GM23338 (cell line): ENCODE measurements at regions not wholly inside any gene's neighbourhood (a gene's known extent, or its start where the extent isn't known, plus 50 kb on each side); places are given as distances from the start of the nearest gene placed in this dataset.

Experiments used
- ATAC-seq: fragments of 200-7000 bp; cut with Tn5 transposase; 3 replicates; pipeline ENCODE4 v1.9.1; 2020
- DNase-seq: peaks from one replicate; pipeline ENCODE4 v3.0.0-alpha.2; 2015; ENCODE audit warnings: low spot score
- H2AFZ ChIP-seq: fragments of 200-600 bp; sonication (generic); 2 replicates; pipeline ENCODE4 v1.8.0; 2016; ENCODE audit warnings: antibody characterized with exemption, mild to moderate bottlenecking, moderate library complexity
- H3F3A ChIP-seq: fragments of 200-600 bp; sonication (generic); replicated peaks from 2 replicates; pipeline ENCODE4 v1.8.0; 2017; ENCODE audit warnings: antibody characterized with exemption, mixed run types, low read depth
- H3K27ac ChIP-seq: fragments of 200-600 bp; sonication (generic); 2 replicates; pipeline ENCODE4 v1.6.1; 2016; ENCODE audit warnings: low read depth
- H3K27me3 ChIP-seq: fragments of 200-600 bp; sonication (generic); 2 replicates; pipeline ENCODE4 v1.8.0; 2016; ENCODE audit warnings: mild to moderate bottlenecking, mixed run types, moderate library complexity; ENCODE audit not compliant: insufficient read depth
- H3K36me3 ChIP-seq: fragments of 200-600 bp; sonication (generic); 2 replicates; pipeline ENCODE4 v1.8.0; 2016; ENCODE audit warnings: mild to moderate bottlenecking; ENCODE audit not compliant: insufficient read depth
- H3K4me1 ChIP-seq: fragments of 200-600 bp; sonication (generic); 2 replicates; pipeline ENCODE4 v1.8.0; 2016; ENCODE audit warnings: mild to moderate bottlenecking, moderate library complexity; ENCODE audit not compliant: insufficient read depth
- H3K4me2 ChIP-seq: fragments of 200-600 bp; sonication (generic); 2 replicates; pipeline ENCODE4 v1.7.1; 2017; ENCODE audit warnings: mixed run types
- H3K4me3 ChIP-seq: fragments of 200-600 bp; sonication (generic); 2 replicates; pipeline ENCODE4 v1.6.1; 2016; ENCODE audit warnings: mixed run types
- H3K79me2 ChIP-seq: fragments of 200-600 bp; sonication (generic); replicated peaks from 2 replicates; pipeline ENCODE4 v1.8.0; 2017; ENCODE audit warnings: mild to moderate bottlenecking; ENCODE audit not compliant: insufficient read depth
- H3K9me2 ChIP-seq: fragments of 200-600 bp; sonication (generic); 2 replicates; pipeline ENCODE4 v1.8.0; 2017; ENCODE audit not compliant: insufficient read depth
- H4K20me1 ChIP-seq: fragments of 200-600 bp; sonication (generic); replicated peaks from 2 replicates; pipeline ENCODE4 v1.8.0; 2017; ENCODE audit warnings: mild to moderate bottlenecking; ENCODE audit not compliant: insufficient read depth
- H3K27ac Mint-ChIP-seq: 2 replicates; pipeline ENCODE4 v1.8.0; 2020; ENCODE audit warnings: inconsistent platforms, mild to moderate bottlenecking, moderate library complexity, mixed read lengths
- H3K27me3 Mint-ChIP-seq: 3 replicates; pipeline ENCODE4 v1.8.0; 2022; ENCODE audit warnings: low read depth, mild to moderate bottlenecking, moderate library complexity, mixed read lengths, inconsistent platforms; ENCODE audit not compliant: insufficient read depth, poor library complexity
- H3K36me3 Mint-ChIP-seq: 3 replicates; pipeline ENCODE4 v1.8.0; 2021; ENCODE audit warnings: low read depth, mild to moderate bottlenecking, inconsistent platforms, moderate library complexity, mixed read lengths
- H3K4me1 Mint-ChIP-seq: 3 replicates; pipeline ENCODE4 v1.8.0; 2020; ENCODE audit warnings: mild to moderate bottlenecking, inconsistent platforms, mixed read lengths
- H3K4me3 Mint-ChIP-seq: 3 replicates; pipeline ENCODE4 v1.8.0; 2021; ENCODE audit warnings: moderate library complexity, mild to moderate bottlenecking, inconsistent platforms, mixed read lengths
- H3K9me3 Mint-ChIP-seq: 3 replicates; pipeline ENCODE4 v1.8.0; 2020; ENCODE audit warnings: moderate library complexity, mild to moderate bottlenecking, inconsistent platforms, mixed read lengths
- CREB1 ChIP-seq: fragments of 250-450 bp; sonication (Bioruptor Pico); IDR thresholded peaks from 2 replicates; pipeline ENCODE4 v1.5.0; 2020; ENCODE audit warnings: low read depth, mild to moderate bottlenecking, moderate library complexity
- EZH2 ChIP-seq: fragments of 200-600 bp; sonication (generic); IDR thresholded peaks from one replicate; pipeline ENCODE4 v1.8.0; 2017; ENCODE audit warnings: antibody characterized with exemption, mild to moderate bottlenecking, low read depth; ENCODE audit not compliant: unreplicated experiment
- EZH2phosphoT487 ChIP-seq: fragments of 200-600 bp; sonication (generic); IDR thresholded peaks from one replicate; pipeline ENCODE4 v1.8.1; 2018; ENCODE audit warnings: antibody characterized with exemption; ENCODE audit not compliant: unreplicated experiment
- JUNB ChIP-seq: IDR thresholded peaks from one replicate; pipeline ENCODE4 v1.6.1; 2016; ENCODE audit warnings: antibody characterized with exemption; ENCODE audit not compliant: unreplicated experiment
- NANOG ChIP-seq: IDR thresholded peaks from 2 replicates; pipeline ENCODE4 v1.6.1; 2016; ENCODE audit warnings: antibody characterized with exemption, borderline replicate concordance
- POLR2AphosphoS5 ChIP-seq: IDR thresholded peaks from 2 replicates; pipeline ENCODE4 v1.6.1; 2016; ENCODE audit warnings: antibody characterized with exemption, low read depth
- STAT1 ChIP-seq: IDR thresholded peaks from one replicate; pipeline ENCODE4 v1.6.1; 2016; ENCODE audit warnings: antibody characterized with exemption; ENCODE audit not compliant: unreplicated experiment
- ZNF114 ChIP-seq: fragments of 250-450 bp; sonication (Bioruptor Pico); IDR thresholded peaks from 2 replicates; pipeline ENCODE4 v1.5.0; 2020; ENCODE audit warnings: mild to moderate bottlenecking, moderate library complexity
- ZNF331 ChIP-seq: fragments of 250-450 bp; sonication (Bioruptor Pico); IDR thresholded peaks from 2 replicates; pipeline ENCODE4 v1.5.0; 2020; ENCODE audit warnings: low read depth, mild to moderate bottlenecking, moderate library complexity
- TF ChIP-seq, protein P1 (sequence below): IDR thresholded peaks from 2 replicates; pipeline ENCODE4 v1.6.1; 2016; ENCODE audit warnings: antibody characterized with exemption
- TF ChIP-seq, protein P2 (sequence below), 2 experiments: fragments of 200-600 bp in 1 of 2; sonication (generic) in 1 of 2; conservative IDR thresholded peaks; 2 replicates each; pipeline versions ENCODE4 v1.5.1 to v1.6.1; 2016 to 2017; ENCODE audit warnings: antibody characterized with exemption in 2 of 2, low read depth in 2 of 2, mild to moderate bottlenecking in 2 of 2, moderate library complexity in 1 of 2
- TF ChIP-seq, protein P3 (sequence below): fragments of 250-450 bp; sonication (Bioruptor Pico); IDR thresholded peaks from 2 replicates; pipeline ENCODE4 v1.5.0; 2020; ENCODE audit warnings: mild to moderate bottlenecking, moderate library complexity
- TF ChIP-seq, protein P4 (sequence below): IDR thresholded peaks from one replicate; pipeline ENCODE4 v1.6.1; 2018; ENCODE audit warnings: antibody characterized with exemption; ENCODE audit not compliant: unreplicated experiment

DNA sequence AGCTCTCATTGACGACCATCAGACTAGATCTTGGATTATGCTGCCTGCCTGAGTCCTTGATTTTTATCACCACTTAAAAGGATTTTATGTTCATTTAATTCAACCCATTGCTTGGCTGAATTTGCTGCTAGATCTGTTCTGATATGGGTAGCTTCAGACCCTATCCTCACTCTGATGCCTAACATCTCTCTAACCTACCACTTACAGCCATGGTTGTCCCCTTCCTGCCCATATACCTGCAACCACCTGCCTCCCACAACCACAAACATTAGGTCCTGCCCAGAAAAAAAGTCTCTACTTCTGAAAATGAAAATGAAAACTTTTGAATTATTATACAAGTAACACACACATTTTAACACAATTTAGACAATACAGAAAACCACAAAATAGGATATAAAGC is 310.8 kb downstream of the HNRNPD start:
- no peak overlapping the region for H3K27ac ChIP-seq
- Mint-ChIP-seq H3K4me3 (no peak overlapping the region), H3K9me3 (no peaks in the 10 kb centered on the region), H3K27me3 (no peaks in the 10 kb centered on the region), H3K27ac (no peak overlapping the region), H3K36me3 (no peaks in the 10 kb centered on the region), H3K4me1 (no peaks in the 10 kb centered on the region; the same call in 2 of the 3 replicates)
- no peak for ATAC-seq
- H3K79me2 ChIP-seq = no peaks in the 10 kb centered on the region
- H3K36me3 ChIP-seq = no peaks in the 10 kb centered on the region
- no peak overlapping the region for H2AFZ ChIP-seq
- no peaks in the 10 kb centered on the region for H4K20me1 ChIP-seq
- H3K27me3 ChIP-seq = no peaks in the 10 kb centered on the region
- no peak overlapping the region for H3K4me3 ChIP-seq
- H3F3A ChIP-seq = no peaks in the 10 kb centered on the region
- H3K9me2 ChIP-seq = no peaks in the 10 kb centered on the region
- TF ChIP-seq ZNF331 (no peak), JUNB (no peak), ZNF114 (CRISPR knock-in tag) (no peak), POLR2AphosphoS5 (no peak), STAT1 (no peak), NANOG (no peak), EZH2 (no peak), EZH2phosphoT487 (no peak), CREB1 (no peak)
- TF ChIP-seq, protein P1, sequence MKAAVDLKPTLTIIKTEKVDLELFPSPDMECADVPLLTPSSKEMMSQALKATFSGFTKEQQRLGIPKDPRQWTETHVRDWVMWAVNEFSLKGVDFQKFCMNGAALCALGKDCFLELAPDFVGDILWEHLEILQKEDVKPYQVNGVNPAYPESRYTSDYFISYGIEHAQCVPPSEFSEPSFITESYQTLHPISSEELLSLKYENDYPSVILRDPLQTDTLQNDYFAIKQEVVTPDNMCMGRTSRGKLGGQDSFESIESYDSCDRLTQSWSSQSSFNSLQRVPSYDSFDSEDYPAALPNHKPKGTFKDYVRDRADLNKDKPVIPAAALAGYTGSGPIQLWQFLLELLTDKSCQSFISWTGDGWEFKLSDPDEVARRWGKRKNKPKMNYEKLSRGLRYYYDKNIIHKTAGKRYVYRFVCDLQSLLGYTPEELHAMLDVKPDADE = no peak
- TF ChIP-seq, protein P2, sequence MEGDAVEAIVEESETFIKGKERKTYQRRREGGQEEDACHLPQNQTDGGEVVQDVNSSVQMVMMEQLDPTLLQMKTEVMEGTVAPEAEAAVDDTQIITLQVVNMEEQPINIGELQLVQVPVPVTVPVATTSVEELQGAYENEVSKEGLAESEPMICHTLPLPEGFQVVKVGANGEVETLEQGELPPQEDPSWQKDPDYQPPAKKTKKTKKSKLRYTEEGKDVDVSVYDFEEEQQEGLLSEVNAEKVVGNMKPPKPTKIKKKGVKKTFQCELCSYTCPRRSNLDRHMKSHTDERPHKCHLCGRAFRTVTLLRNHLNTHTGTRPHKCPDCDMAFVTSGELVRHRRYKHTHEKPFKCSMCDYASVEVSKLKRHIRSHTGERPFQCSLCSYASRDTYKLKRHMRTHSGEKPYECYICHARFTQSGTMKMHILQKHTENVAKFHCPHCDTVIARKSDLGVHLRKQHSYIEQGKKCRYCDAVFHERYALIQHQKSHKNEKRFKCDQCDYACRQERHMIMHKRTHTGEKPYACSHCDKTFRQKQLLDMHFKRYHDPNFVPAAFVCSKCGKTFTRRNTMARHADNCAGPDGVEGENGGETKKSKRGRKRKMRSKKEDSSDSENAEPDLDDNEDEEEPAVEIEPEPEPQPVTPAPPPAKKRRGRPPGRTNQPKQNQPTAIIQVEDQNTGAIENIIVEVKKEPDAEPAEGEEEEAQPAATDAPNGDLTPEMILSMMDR (conservative IDR thresholded peaks at IDR 0.05; ENCODE audit: low read depth in 2 of 2) = no peak
- TF ChIP-seq, protein P3, sequence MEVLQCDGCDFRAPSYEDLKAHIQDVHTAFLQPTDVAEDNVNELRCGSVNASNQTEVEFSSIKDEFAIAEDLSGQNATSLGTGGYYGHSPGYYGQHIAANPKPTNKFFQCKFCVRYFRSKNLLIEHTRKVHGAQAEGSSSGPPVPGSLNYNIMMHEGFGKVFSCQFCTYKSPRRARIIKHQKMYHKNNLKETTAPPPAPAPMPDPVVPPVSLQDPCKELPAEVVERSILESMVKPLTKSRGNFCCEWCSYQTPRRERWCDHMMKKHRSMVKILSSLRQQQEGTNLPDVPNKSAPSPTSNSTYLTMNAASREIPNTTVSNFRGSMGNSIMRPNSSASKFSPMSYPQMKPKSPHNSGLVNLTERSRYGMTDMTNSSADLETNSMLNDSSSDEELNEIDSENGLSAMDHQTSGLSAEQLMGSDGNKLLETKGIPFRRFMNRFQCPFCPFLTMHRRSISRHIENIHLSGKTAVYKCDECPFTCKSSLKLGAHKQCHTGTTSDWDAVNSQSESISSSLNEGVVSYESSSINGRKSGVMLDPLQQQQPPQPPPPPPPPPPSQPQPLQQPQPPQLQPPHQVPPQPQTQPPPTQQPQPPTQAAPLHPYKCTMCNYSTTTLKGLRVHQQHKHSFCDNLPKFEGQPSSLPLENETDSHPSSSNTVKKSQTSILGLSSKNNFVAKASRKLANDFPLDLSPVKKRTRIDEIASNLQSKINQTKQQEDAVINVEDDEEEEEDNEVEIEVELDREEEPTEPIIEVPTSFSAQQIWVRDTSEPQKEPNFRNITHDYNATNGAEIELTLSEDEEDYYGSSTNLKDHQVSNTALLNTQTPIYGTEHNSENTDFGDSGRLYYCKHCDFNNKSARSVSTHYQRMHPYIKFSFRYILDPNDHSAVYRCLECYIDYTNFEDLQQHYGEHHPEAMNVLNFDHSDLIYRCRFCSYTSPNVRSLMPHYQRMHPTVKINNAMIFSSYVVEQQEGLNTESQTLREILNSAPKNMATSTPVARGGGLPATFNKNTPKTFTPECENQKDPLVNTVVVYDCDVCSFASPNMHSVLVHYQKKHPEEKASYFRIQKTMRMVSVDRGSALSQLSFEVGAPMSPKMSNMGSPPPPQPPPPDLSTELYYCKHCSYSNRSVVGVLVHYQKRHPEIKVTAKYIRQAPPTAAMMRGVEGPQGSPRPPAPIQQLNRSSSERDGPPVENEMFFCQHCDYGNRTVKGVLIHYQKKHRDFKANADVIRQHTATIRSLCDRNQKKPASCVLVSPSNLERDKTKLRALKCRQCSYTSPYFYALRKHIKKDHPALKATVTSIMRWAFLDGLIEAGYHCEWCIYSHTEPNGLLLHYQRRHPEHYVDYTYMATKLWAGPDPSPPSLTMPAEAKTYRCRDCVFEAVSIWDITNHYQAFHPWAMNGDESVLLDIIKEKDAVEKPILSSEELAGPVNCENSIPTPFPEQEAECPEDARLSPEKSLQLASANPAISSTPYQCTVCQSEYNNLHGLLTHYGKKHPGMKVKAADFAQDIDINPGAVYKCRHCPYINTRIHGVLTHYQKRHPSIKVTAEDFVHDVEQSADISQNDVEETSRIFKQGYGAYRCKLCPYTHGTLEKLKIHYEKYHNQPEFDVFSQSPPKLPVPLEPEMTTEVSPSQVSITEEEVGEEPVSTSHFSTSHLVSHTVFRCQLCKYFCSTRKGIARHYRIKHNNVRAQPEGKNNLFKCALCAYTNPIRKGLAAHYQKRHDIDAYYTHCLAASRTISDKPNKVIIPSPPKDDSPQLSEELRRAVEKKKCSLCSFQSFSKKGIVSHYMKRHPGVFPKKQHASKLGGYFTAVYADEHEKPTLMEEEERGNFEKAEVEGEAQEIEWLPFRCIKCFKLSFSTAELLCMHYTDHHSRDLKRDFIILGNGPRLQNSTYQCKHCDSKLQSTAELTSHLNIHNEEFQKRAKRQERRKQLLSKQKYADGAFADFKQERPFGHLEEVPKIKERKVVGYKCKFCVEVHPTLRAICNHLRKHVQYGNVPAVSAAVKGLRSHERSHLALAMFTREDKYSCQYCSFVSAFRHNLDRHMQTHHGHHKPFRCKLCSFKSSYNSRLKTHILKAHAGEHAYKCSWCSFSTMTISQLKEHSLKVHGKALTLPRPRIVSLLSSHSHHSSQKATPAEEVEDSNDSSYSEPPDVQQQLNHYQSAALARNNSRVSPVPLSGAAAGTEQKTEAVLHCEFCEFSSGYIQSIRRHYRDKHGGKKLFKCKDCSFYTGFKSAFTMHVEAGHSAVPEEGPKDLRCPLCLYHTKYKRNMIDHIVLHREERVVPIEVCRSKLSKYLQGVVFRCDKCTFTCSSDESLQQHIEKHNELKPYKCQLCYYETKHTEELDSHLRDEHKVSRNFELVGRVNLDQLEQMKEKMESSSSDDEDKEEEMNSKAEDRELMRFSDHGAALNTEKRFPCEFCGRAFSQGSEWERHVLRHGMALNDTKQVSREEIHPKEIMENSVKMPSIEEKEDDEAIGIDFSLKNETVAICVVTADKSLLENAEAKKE = no peak
- TF ChIP-seq, protein P4, sequence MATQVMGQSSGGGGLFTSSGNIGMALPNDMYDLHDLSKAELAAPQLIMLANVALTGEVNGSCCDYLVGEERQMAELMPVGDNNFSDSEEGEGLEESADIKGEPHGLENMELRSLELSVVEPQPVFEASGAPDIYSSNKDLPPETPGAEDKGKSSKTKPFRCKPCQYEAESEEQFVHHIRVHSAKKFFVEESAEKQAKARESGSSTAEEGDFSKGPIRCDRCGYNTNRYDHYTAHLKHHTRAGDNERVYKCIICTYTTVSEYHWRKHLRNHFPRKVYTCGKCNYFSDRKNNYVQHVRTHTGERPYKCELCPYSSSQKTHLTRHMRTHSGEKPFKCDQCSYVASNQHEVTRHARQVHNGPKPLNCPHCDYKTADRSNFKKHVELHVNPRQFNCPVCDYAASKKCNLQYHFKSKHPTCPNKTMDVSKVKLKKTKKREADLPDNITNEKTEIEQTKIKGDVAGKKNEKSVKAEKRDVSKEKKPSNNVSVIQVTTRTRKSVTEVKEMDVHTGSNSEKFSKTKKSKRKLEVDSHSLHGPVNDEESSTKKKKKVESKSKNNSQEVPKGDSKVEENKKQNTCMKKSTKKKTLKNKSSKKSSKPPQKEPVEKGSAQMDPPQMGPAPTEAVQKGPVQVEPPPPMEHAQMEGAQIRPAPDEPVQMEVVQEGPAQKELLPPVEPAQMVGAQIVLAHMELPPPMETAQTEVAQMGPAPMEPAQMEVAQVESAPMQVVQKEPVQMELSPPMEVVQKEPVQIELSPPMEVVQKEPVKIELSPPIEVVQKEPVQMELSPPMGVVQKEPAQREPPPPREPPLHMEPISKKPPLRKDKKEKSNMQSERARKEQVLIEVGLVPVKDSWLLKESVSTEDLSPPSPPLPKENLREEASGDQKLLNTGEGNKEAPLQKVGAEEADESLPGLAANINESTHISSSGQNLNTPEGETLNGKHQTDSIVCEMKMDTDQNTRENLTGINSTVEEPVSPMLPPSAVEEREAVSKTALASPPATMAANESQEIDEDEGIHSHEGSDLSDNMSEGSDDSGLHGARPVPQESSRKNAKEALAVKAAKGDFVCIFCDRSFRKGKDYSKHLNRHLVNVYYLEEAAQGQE = no peak
- no peak overlapping the region for H3K4me2 ChIP-seq
- no peaks in the 10 kb centered on the region for H3K4me1 ChIP-seq
- DNase-seq = no peak
